ENCODE measurements at regions not wholly inside any gene's neighbourhood (a gene's known extent, or its start where the extent isn't known, plus 50 kb on each side); places are given as distances from the start of the nearest gene placed in this dataset.

- TF ChIP-seq, protein P1, sequence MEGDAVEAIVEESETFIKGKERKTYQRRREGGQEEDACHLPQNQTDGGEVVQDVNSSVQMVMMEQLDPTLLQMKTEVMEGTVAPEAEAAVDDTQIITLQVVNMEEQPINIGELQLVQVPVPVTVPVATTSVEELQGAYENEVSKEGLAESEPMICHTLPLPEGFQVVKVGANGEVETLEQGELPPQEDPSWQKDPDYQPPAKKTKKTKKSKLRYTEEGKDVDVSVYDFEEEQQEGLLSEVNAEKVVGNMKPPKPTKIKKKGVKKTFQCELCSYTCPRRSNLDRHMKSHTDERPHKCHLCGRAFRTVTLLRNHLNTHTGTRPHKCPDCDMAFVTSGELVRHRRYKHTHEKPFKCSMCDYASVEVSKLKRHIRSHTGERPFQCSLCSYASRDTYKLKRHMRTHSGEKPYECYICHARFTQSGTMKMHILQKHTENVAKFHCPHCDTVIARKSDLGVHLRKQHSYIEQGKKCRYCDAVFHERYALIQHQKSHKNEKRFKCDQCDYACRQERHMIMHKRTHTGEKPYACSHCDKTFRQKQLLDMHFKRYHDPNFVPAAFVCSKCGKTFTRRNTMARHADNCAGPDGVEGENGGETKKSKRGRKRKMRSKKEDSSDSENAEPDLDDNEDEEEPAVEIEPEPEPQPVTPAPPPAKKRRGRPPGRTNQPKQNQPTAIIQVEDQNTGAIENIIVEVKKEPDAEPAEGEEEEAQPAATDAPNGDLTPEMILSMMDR (IDR thresholded peaks at IDR 0.05; ENCODE audit: unreplicated experiment), result no peak
- H3K9me3 Mint-ChIP-seq (ENCODE audit: low read depth), result no peaks in the 10 kb centered on the region
- DNase-seq (ENCODE audit: low spot score, unreplicated experiment), result no peak
Observed at GRCh38 chr5:175230299-175230698, 213.7 kb downstream of the DRD1 start.

DNA sequence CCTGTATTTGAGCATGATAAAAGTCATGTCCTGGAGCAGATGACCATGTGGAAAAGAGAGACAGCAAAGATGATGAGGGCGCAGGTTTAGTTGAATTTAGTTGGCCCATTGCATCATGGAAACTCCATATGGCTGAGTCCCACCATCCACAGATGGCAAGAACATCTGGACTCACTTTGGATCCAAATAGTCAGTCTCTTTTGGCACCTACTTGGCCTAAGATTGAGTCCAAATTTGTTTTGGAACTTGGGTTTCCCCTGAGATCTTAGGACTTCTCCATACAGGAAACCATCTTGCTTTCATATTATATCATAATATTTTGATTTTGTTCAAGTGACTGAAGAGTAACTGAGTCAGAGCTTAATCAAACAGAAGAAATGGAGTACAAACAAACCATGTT, 217.5 kb downstream of the DRD1 start:
- H3K4me1 Mint-ChIP-seq (ENCODE audit: low read depth), result no peaks in the 10 kb centered on the region
- TF ChIP-seq, protein P1 (IDR thresholded peaks at IDR 0.05; ENCODE audit: unreplicated experiment), result no peak
- DNase-seq (ENCODE audit: low spot score, unreplicated experiment), result no peak
- no peak overlapping the region for H3K27ac Mint-ChIP-seq
- no peaks in the 10 kb centered on the region for H3K9me3 Mint-ChIP-seq (ENCODE audit: low read depth)
- H3K27me3 Mint-ChIP-seq, result peaks cover 12% of the 10 kb centered on the region
- H3K36me3 Mint-ChIP-seq (ENCODE audit: insufficient read depth), result no peaks in the 10 kb centered on the region
- H3K4me3 Mint-ChIP-seq (ENCODE audit: low read depth), result no peak overlapping the region

More at GRCh38 chr5:175230299-175230698, 213.7 kb downstream of the DRD1 start:
- no peak overlapping the region for H3K4me3 Mint-ChIP-seq (ENCODE audit: low read depth)
- H3K27me3 Mint-ChIP-seq, result peaks cover 23% of the 10 kb centered on the region
- no peaks in the 10 kb centered on the region for H3K36me3 Mint-ChIP-seq (ENCODE audit: insufficient read depth)
- H3K27ac Mint-ChIP-seq, result no peak overlapping the region
- no peaks in the 10 kb centered on the region for H3K4me1 Mint-ChIP-seq (ENCODE audit: low read depth)

- Mint-ChIP-seq H3K27me3 (peaks cover 24% of the 10 kb centered on the region), H3K9me3 (ENCODE audit: low read depth) (no peaks in the 10 kb centered on the region), H3K4me3 (ENCODE audit: low read depth) (no peak overlapping the region), H3K4me1 (ENCODE audit: low read depth) (no peaks in the 10 kb centered on the region), H3K36me3 (ENCODE audit: insufficient read depth) (no peaks in the 10 kb centered on the region), H3K27ac (no peak overlapping the region)
- TF ChIP-seq, protein P1 (IDR thresholded peaks at IDR 0.05; ENCODE audit: unreplicated experiment), result no peak
- no peak for DNase-seq (ENCODE audit: low spot score, unreplicated experiment)
Observed at GRCh38 chr5:175223291-175223690, 220.7 kb downstream of the DRD1 start.

DNA sequence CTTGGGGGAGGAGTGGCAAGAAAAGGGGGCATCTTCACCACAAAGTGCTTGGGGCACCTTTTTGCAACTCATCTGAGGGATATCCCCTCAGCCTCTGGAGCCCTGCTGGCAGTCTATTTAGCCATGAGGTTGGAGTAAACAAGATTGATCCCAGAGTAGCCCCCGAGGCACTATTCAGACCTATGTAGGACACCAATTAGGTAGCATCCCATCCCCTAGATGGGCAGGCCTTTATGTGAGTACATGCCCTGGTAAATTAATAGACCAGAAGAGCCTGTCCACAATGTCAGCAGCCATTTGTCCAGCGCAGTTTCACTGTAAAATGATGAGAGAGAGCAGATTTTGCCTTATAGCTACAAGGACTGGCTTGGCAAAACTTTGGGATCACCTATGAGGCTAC, 221.4 kb downstream of the DRD1 start:
- TF ChIP-seq, protein P1 (IDR thresholded peaks at IDR 0.05; ENCODE audit: unreplicated experiment), result no peak
- DNase-seq (ENCODE audit: low spot score, unreplicated experiment), result no peak
- no peaks in the 10 kb centered on the region for H3K9me3 Mint-ChIP-seq (ENCODE audit: low read depth)
- no peak overlapping the region for H3K27ac Mint-ChIP-seq
- H3K4me3 Mint-ChIP-seq (ENCODE audit: low read depth), result no peak overlapping the region
- peaks cover 24% of the 10 kb centered on the region for H3K27me3 Mint-ChIP-seq
- H3K4me1 Mint-ChIP-seq (ENCODE audit: low read depth), result no peaks in the 10 kb centered on the region
- no peaks in the 10 kb centered on the region for H3K36me3 Mint-ChIP-seq (ENCODE audit: insufficient read depth)

DNA sequence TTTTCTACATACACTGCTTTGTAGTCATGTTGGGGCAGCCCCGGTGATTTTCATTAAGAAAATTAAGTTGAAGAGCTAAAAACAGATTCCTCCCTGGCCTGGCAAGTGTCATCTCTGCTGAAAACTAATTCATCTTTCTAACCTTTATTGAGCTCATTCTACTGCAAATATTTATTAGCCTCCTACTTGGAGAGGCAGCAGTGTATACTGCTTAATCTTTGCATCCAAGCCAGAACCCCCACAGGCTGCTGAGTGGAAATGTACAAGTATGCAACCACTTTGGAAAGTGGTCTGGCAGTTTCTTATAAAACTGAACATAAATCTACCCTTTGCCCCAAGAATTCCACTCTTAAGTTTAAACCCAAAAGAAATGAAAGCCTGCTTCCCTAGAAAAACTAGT, 223.4 kb downstream of the DRD1 start:
- no peaks in the 10 kb centered on the region for H3K4me1 Mint-ChIP-seq (ENCODE audit: low read depth)
- no peak overlapping the region for H3K4me3 Mint-ChIP-seq (ENCODE audit: low read depth)
- TF ChIP-seq, protein P1 (IDR thresholded peaks at IDR 0.05; ENCODE audit: unreplicated experiment), result no peak
- peaks cover 32% of the 10 kb centered on the region for H3K27me3 Mint-ChIP-seq
- H3K9me3 Mint-ChIP-seq (ENCODE audit: low read depth), result no peaks in the 10 kb centered on the region
- no peak for DNase-seq (ENCODE audit: low spot score, unreplicated experiment)
- no peaks in the 10 kb centered on the region for H3K36me3 Mint-ChIP-seq (ENCODE audit: insufficient read depth)
- no peak overlapping the region for H3K27ac Mint-ChIP-seq
